GM12878 (cell line): ENCODE measurements at regions not wholly inside any gene's neighbourhood (a gene's known extent, or its start where the extent isn't known, plus 50 kb on each side); places are given as distances from the start of the nearest gene placed in this dataset.
"Not testable (repeated sequence)": the region's sequence is repeated elsewhere in the genome, so short reads cannot be mapped to it uniquely, and the experiment has no call there.

ENCODE experiments used
- CBX3 ChIP-seq: fragments of 200-600 bp; sonication (generic); IDR thresholded peaks from 2 replicates; pipeline ENCODE4 v1.6.1; 2016; ENCODE audit warnings: low read depth, borderline replicate concordance
- CREB1 ChIP-seq: IDR thresholded peaks from 2 replicates; pipeline ENCODE4 v1.6.1; 2012; ENCODE audit warnings: low read depth, mild to moderate bottlenecking, inconsistent platforms
- CTCF ChIP-seq, 3 experiments: IDR thresholded peaks in 2 of 3; conservative IDR thresholded peaks in 1 of 3; 2 replicates each; pipeline ENCODE4 v1.5.1; 2011; ENCODE audit warnings: low read depth in 3 of 3, low read length in 3 of 3, mild to moderate bottlenecking in 3 of 3, control low read depth in 2 of 3, moderate library complexity in 2 of 3, inconsistent platforms in 1 of 3, mixed read lengths in 1 of 3; ENCODE audit not compliant: control insufficient read depth in 2 of 3, insufficient read depth in 1 of 3; ENCODE audit errors: extremely low read depth in 1 of 3
- RFX5 ChIP-seq: IDR thresholded peaks from 2 replicates; pipeline ENCODE4 v1.6.1; 2011; ENCODE audit warnings: low read depth, low read length, improper control_type of control experiment

- TF ChIP-seq CBX3; CTCF (IDR thresholded peaks at IDR 0.05 in 2 of 3, conservative IDR thresholded peaks at IDR 0.05 in 1 of 3; ENCODE audit: control insufficient read depth in 2 of 3, extremely low read depth in 1 of 3, insufficient read depth in 1 of 3, low read depth in 3 of 3, low read length in 3 of 3); CREB1; RFX5: not testable (repeated sequence)
Measured at GRCh38 chr10:65285726-65286125, 1640.1 kb upstream of the LRRTM3 start.
